ENCODE measurements at regions not wholly inside any gene's neighbourhood (a gene's known extent, or its start where the extent isn't known, plus 50 kb on each side); places are given as distances from the start of the nearest gene placed in this dataset.

GRCh38 chr2:238646803-238647202 lies 201.1 kb upstream of the TWIST2 start:
- H3K9me2 ChIP-seq (replicated peaks; ENCODE audit: insufficient read depth, low read length), result no peaks in the 10 kb centered on the region
- no peak for DNase-seq
- H4K20me1 ChIP-seq (ENCODE audit: insufficient read depth, low read length), result no peaks in the 10 kb centered on the region
- H3K79me2 ChIP-seq (ENCODE audit: low read length), result no peaks in the 10 kb centered on the region
- TF ChIP-seq EZH2 (optimal IDR thresholded peaks at IDR 0.05; ENCODE audit: low read depth, low read length), result no peak
- no peaks in the 10 kb centered on the region for H3K4me1 ChIP-seq (ENCODE audit: low read length)
- H3K27ac ChIP-seq (ENCODE audit: low read length), result no peak overlapping the region
- no peak overlapping the region for H3K4me2 ChIP-seq (ENCODE audit: low read depth, low read length)
- no peak overlapping the region for H3K9ac ChIP-seq (ENCODE audit: low read length)
- H3K4me3 ChIP-seq (ENCODE audit: low read length), result no peak overlapping the region
- no peak overlapping the region for H2AFZ ChIP-seq (ENCODE audit: low read length)
- no peaks in the 10 kb centered on the region for H3K27me3 ChIP-seq (replicated peaks; ENCODE audit: insufficient read depth, low read length)
- H3K36me3 ChIP-seq (replicated peaks; ENCODE audit: insufficient read depth, low read length), result no peaks in the 10 kb centered on the region
- H3F3A ChIP-seq (ENCODE audit: insufficient read depth, low read length), result no peaks in the 10 kb centered on the region
- H3K9me3 ChIP-seq (replicated peaks; ENCODE audit: insufficient read depth, low read length), result no peaks in the 10 kb centered on the region

DNA sequence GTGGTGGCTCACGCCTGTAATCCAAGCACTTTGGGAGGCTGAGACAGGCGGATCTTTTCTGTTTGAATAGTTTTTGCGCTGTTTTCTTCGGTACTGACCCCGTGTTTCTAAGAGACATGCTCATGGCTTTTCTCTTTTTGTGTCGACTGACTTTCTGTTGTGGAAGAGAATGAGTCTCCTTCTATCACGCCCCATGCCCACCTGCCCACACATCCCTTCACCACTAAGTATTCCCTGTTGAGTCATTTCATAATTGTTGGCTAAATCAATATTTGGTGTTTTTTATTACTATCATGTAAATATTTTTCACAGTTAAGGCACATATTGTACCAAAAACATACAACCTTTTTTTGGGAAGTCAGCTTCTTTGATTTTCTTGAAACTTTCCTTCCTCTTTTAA lies 198.8 kb upstream of the TWIST2 start:
- Histone ChIP-seq H3K4me2 (ENCODE audit: low read depth, low read length) (no peak overlapping the region), H3K4me3 (ENCODE audit: low read length) (no peak overlapping the region), H3K9ac (ENCODE audit: low read length) (no peak overlapping the region), H3K27me3 (replicated peaks; ENCODE audit: insufficient read depth, low read length) (no peaks in the 10 kb centered on the region), H3K36me3 (replicated peaks; ENCODE audit: insufficient read depth, low read length) (no peaks in the 10 kb centered on the region), H2AFZ (ENCODE audit: low read length) (no peak overlapping the region), H3K27ac (ENCODE audit: low read length) (no peak overlapping the region), H3K4me1 (ENCODE audit: low read length) (no peaks in the 10 kb centered on the region), H4K20me1 (ENCODE audit: insufficient read depth, low read length) (no peaks in the 10 kb centered on the region), H3K9me2 (replicated peaks; ENCODE audit: insufficient read depth, low read length) (no peaks in the 10 kb centered on the region), H3K9me3 (replicated peaks; ENCODE audit: insufficient read depth, low read length) (no peaks in the 10 kb centered on the region), H3K79me2 (ENCODE audit: low read length) (no peaks in the 10 kb centered on the region), H3F3A (ENCODE audit: insufficient read depth, low read length) (no peaks in the 10 kb centered on the region)
- no peak for TF ChIP-seq EZH2 (optimal IDR thresholded peaks at IDR 0.05; ENCODE audit: low read depth, low read length)
- no peak for TF ChIP-seq EZH2phosphoT487 (IDR thresholded peaks at IDR 0.05; ENCODE audit: low read length)
- TF ChIP-seq, protein P1, sequence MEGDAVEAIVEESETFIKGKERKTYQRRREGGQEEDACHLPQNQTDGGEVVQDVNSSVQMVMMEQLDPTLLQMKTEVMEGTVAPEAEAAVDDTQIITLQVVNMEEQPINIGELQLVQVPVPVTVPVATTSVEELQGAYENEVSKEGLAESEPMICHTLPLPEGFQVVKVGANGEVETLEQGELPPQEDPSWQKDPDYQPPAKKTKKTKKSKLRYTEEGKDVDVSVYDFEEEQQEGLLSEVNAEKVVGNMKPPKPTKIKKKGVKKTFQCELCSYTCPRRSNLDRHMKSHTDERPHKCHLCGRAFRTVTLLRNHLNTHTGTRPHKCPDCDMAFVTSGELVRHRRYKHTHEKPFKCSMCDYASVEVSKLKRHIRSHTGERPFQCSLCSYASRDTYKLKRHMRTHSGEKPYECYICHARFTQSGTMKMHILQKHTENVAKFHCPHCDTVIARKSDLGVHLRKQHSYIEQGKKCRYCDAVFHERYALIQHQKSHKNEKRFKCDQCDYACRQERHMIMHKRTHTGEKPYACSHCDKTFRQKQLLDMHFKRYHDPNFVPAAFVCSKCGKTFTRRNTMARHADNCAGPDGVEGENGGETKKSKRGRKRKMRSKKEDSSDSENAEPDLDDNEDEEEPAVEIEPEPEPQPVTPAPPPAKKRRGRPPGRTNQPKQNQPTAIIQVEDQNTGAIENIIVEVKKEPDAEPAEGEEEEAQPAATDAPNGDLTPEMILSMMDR (IDR thresholded peaks at IDR 0.05; ENCODE audit: low read length), result no peak
- no peak for DNase-seq

GRCh38 chr2:238649936-238650518 lies 197.9 kb upstream of the TWIST2 start:
- Histone ChIP-seq H3K27ac (ENCODE audit: low read length) (no peak overlapping the region), H4K20me1 (ENCODE audit: insufficient read depth, low read length) (no peaks in the 10 kb centered on the region), H3K27me3 (replicated peaks; ENCODE audit: insufficient read depth, low read length) (no peaks in the 10 kb centered on the region), H3K79me2 (ENCODE audit: low read length) (no peaks in the 10 kb centered on the region), H2AFZ (ENCODE audit: low read length) (no peak overlapping the region), H3K4me3 (ENCODE audit: low read length) (no peak overlapping the region), H3K9me2 (replicated peaks; ENCODE audit: insufficient read depth, low read length) (no peaks in the 10 kb centered on the region), H3K9me3 (replicated peaks; ENCODE audit: insufficient read depth, low read length) (no peaks in the 10 kb centered on the region), H3K9ac (ENCODE audit: low read length) (no peak overlapping the region), H3F3A (ENCODE audit: insufficient read depth, low read length) (no peaks in the 10 kb centered on the region), H3K4me1 (ENCODE audit: low read length) (no peaks in the 10 kb centered on the region), H3K36me3 (replicated peaks; ENCODE audit: insufficient read depth, low read length) (no peaks in the 10 kb centered on the region), H3K4me2 (ENCODE audit: low read depth, low read length) (no peak overlapping the region)
- DNase-seq, result no peak
- TF ChIP-seq, protein P1 (IDR thresholded peaks at IDR 0.05; ENCODE audit: low read length), result no peak

DNA sequence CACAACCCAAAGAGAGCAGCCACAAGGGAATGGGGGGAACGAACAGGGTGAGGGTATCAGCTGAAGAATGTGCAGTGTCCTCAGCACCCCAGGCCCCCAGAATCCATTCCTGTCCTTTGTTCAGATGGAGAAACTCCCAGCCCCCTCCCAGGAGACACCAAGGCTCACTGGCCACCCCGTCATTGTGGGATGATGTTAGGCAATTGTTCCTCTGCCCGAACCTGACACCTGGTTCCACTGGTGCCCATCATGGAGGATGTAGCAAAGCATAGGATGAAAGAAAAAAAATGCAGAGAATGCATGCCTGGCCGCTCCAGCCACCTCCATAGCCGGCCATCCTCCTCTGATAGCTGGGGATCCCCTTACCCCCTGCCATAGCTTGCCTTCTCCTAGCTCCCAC lies 197.3 kb upstream of the TWIST2 start:
- no peak for DNase-seq
- H2AFZ ChIP-seq (ENCODE audit: low read length), result no peak overlapping the region
- no peaks in the 10 kb centered on the region for H3K9me3 ChIP-seq (replicated peaks; ENCODE audit: insufficient read depth, low read length)
- no peaks in the 10 kb centered on the region for H4K20me1 ChIP-seq (ENCODE audit: insufficient read depth, low read length)
- no peaks in the 10 kb centered on the region for H3K79me2 ChIP-seq (ENCODE audit: low read length)
- H3K4me3 ChIP-seq (ENCODE audit: low read length), result no peak overlapping the region
- no peak overlapping the region for H3K27ac ChIP-seq (ENCODE audit: low read length)
- no peaks in the 10 kb centered on the region for H3F3A ChIP-seq (ENCODE audit: insufficient read depth, low read length)
- TF ChIP-seq EZH2 (optimal IDR thresholded peaks at IDR 0.05; ENCODE audit: low read depth, low read length), result no peak
- no peak overlapping the region for H3K4me2 ChIP-seq (ENCODE audit: low read depth, low read length)
- H3K9ac ChIP-seq (ENCODE audit: low read length), result no peak overlapping the region
- H3K27me3 ChIP-seq (replicated peaks; ENCODE audit: insufficient read depth, low read length), result no peaks in the 10 kb centered on the region
- H3K9me2 ChIP-seq (replicated peaks; ENCODE audit: insufficient read depth, low read length), result no peaks in the 10 kb centered on the region
- H3K4me1 ChIP-seq (ENCODE audit: low read length), result no peaks in the 10 kb centered on the region
- H3K36me3 ChIP-seq (replicated peaks; ENCODE audit: insufficient read depth, low read length), result no peaks in the 10 kb centered on the region
